ENCODE measurements at regions not wholly inside any gene's neighbourhood (a gene's known extent, or its start where the extent isn't known, plus 50 kb on each side); places are given as distances from the start of the nearest gene placed in this dataset.

DNA sequence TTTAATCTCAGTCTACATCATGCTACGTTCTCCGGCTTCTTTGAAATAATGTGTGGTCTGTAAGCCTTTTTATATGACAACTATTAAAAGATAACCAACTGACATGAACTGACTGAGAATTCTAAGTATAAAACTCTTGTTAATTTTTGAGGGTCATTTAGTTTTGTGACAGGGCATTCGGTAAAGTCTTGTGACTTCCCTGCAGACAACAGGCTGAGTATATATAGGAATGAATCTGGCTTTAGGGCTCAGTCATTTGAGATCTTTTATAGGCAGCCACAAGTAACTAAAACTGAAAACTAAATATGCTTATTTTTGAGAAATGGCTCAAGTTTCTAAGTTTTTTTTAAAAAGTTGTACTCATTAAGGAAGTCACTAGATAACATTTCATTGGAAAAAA is 62.5 kb upstream of the SCIN start:
- no peak for DNase-seq (ENCODE audit: extremely low read depth in 1 of 11, low read depth in 9 of 11, low spot score in 4 of 11)

DNA sequence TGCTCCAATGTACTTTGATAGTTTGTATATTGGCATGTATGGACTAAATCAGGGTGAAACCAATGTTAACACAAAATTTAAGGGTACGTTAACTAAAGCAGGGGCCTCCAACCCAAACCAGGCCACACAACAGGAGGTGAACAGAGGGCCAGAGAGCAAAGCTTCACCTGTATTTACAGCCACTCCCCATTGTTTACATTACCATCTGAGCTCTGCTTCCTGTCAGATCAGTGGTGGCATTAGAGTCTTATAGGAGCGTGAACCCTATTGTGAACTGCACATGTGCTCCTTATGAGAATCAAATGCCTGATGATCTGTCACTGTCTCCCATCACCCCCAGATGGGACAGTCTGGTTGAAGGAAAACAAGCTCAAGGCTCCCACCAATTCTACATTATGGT is 62.0 kb upstream of the SCIN start:
- DNase-seq (ENCODE audit: extremely low read depth in 1 of 11, low read depth in 9 of 11, low spot score in 4 of 11) = no peak

DNA sequence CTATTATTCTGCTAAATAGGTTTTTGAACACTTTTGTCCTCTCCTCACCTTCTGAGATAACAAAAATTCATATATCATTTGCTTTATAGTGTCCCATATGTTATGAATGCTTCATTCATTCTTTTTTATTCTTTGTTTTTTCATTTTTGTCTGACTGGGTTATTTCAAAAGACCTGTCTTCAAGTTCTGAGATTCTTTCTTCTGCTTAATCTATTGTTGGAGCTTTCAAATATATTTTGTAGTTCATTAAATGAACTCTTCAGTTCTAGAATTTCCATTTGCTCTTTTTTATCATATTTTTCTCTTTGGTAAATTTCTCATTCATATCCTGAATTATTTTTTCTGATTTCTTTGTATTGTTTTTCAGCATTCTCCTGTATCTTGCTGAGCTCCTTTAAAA is 53.1 kb upstream of the SCIN start:
- DNase-seq (ENCODE audit: extremely low read depth in 1 of 11, low read depth in 9 of 11, low spot score in 4 of 11) = no peak

DNA sequence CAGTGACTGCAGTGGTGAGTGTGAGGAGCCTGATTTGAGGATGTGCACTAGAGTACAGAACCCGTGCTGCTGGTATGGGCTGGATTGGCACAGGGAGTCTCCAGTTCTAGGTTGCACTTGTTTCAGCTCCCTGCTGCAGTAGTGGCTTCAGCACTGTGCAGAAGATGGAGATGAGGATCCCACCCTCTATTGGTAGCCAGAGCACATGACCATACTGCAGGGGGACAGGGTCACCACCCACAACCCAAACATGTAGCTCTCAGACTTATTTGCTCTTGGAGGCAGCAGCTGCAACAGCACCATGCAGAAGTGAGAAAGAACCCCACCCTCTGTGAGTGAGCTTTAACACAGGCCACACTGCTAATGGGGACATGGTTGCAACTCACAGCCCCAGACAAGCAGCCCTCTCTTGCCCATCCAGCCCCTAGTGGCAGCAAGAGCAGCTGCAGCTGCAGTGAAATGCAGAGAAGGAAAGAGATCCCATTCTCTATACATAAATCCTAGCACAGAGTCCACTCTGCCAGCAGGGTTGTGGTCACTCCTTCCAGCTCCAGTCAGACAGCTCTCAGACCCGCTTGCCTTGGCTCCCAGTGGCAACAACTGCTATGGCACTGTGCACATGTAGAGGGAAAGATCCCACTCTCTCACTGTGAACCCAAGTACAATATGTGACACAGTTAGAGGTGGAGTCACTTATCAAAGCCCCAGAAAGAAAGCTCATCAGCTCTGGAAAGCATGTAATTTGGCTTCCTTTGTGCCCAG is 51.4 kb upstream of the SCIN start:
- DNase-seq (ENCODE audit: extremely low read depth in 1 of 11, low read depth in 9 of 11, low spot score in 4 of 11) = no peak

DNA sequence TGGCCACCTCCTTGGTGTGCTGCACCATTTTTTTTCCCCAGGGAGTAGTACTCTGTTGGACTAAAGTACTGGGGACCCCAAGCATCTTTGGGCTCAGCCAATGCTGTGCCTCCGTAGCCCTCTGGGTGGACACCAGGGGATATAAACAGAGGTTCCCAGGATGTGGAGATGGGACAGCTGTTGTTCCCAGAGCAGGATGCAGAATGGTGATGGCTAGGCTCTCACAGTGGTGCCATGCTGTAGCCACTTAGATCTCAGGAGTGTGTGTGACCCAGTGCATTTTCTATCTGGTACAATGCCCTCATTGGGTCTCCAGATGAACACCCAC is 50.9 kb upstream of the SCIN start:
- DNase-seq (ENCODE audit: extremely low read depth in 1 of 11, low read depth in 9 of 11, low spot score in 4 of 11) = no peak
